ENCODE measurements at regions not wholly inside any gene's neighbourhood (a gene's known extent, or its start where the extent isn't known, plus 50 kb on each side); places are given as distances from the start of the nearest gene placed in this dataset.

- no peak for DNase-seq (ENCODE audit: low read depth, low spot score)
These were observed 246.4 kb downstream of the ACTL7B start for GRCh38 chr9:108609227-108609896.

- no peak for DNase-seq (ENCODE audit: low read depth, low spot score)
These were observed 248.2 kb downstream of the ACTL7B start for GRCh38 chr9:108607607-108608006.

GRCh38 chr9:108606401-108606800, 249.4 kb downstream of the ACTL7B start:
- DNase-seq (ENCODE audit: low read depth, low spot score) = no peak

- no peak for DNase-seq (ENCODE audit: low read depth, low spot score)
These were observed 252.6 kb downstream of the ACTL7B start for GRCh38 chr9:108603141-108603540.

- no peak for DNase-seq (ENCODE audit: low read depth, low spot score)
These were observed 254.9 kb downstream of the ACTL7B start for GRCh38 chr9:108600896-108601295.

GRCh38 chr9:108599571-108599970, 256.2 kb downstream of the ACTL7B start:
- DNase-seq (ENCODE audit: low read depth, low spot score) = no peak

GRCh38 chr9:108591121-108591520, 264.7 kb downstream of the ACTL7B start:
- DNase-seq (ENCODE audit: low read depth, low spot score) = no peak

GRCh38 chr9:108588246-108588645, 267.5 kb downstream of the ACTL7B start:
- no peak for DNase-seq (ENCODE audit: low read depth, low spot score)

- no peak for DNase-seq (ENCODE audit: low read depth, low spot score)
These were observed 269.2 kb downstream of the ACTL7B start for GRCh38 chr9:108586471-108587139.

GRCh38 chr9:108584860-108585259, 270.9 kb downstream of the ACTL7B start:
- DNase-seq (ENCODE audit: low read depth, low spot score) = no peak

- no peak for DNase-seq (ENCODE audit: low read depth, low spot score)
These were observed 273.1 kb downstream of the ACTL7B start for GRCh38 chr9:108582726-108583125.

GRCh38 chr9:108579757-108580439, 275.9 kb downstream of the ACTL7B start:
- DNase-seq (ENCODE audit: low read depth, low spot score) = no peak

GRCh38 chr9:108575276-108575675, 280.5 kb downstream of the ACTL7B start:
- DNase-seq (ENCODE audit: low read depth, low spot score) = no peak

- DNase-seq (ENCODE audit: low read depth, low spot score) = peak; percentile 72
These were observed 286.2 kb downstream of the ACTL7B start for GRCh38 chr9:108569624-108570023.

GRCh38 chr9:108568093-108568492, 287.7 kb downstream of the ACTL7B start:
- no peak for DNase-seq (ENCODE audit: low read depth, low spot score)

- DNase-seq (ENCODE audit: low read depth, low spot score) = no peak
These were observed 288.2 kb downstream of the ACTL7B start for GRCh38 chr9:108567571-108567970.

- peak; percentile 69 for DNase-seq (ENCODE audit: low read depth, low spot score)
These were observed 290.0 kb downstream of the ACTL7B start for GRCh38 chr9:108565651-108566378.

GRCh38 chr9:108562176-108562575, 293.6 kb downstream of the ACTL7B start:
- no peak for DNase-seq (ENCODE audit: low read depth, low spot score)

GRCh38 chr9:108559432-108559831, 296.4 kb downstream of the ACTL7B start:
- DNase-seq (ENCODE audit: low read depth, low spot score) = no peak

- DNase-seq (ENCODE audit: low read depth, low spot score) = no peak
These were observed 301.0 kb downstream of the ACTL7B start for GRCh38 chr9:108554831-108555230.

GRCh38 chr9:108553111-108553635, 302.6 kb downstream of the ACTL7B start:
- DNase-seq (ENCODE audit: low read depth, low spot score) = no peak
